ENCODE measurements at regions not wholly inside any gene's neighbourhood (a gene's known extent, or its start where the extent isn't known, plus 50 kb on each side); places are given as distances from the start of the nearest gene placed in this dataset.

DNA sequence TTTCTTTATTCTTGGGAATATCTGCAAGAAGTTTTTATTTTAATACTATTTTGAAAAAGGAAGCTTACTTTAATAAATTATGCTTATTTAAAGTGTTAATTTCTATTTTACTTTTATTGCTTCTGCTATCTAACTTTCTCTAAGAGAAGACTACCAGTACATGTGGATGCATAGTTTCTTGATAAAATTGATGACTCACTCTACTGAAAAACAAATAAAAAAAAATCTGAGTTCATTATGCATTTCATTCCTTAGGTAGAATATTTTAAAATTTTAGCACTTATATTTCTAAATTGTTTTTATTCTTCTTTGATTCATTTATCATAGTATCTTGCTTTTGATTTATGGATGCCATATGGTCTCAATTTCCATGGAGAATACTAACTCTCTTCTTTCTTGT lies 217.9 kb downstream of the TAF11L14 start:
- H3K27me3 ChIP-seq (ENCODE audit: control insufficient read depth, insufficient read depth, low read length) = no peaks in the 10 kb centered on the region
- no peak for DNase-seq (ENCODE audit: low read depth, low spot score)
- no TSS peak for BruUV-seq (replicated peaks)
- no peaks in the 10 kb centered on the region for H3K9me3 ChIP-seq (ENCODE audit: control insufficient read depth, insufficient read depth, low read depth, low read length)
- H3K4me3 ChIP-seq (ENCODE audit: low read depth in 2 of 2, low read length in 2 of 2) = no peak overlapping the region
- POLR2A ChIA-PET = no interaction called here
- CTCF ChIA-PET = no interaction called here
- H3K4me1 ChIP-seq (ENCODE audit: control insufficient read depth, insufficient read depth, low read length) = no peaks in the 10 kb centered on the region
- no peak overlapping the region for H3K27ac ChIP-seq (ENCODE audit: low read length)
- H3K36me3 ChIP-seq (ENCODE audit: control insufficient read depth, insufficient read depth, low read length) = no peaks in the 10 kb centered on the region
- TF ChIP-seq, protein P1, sequence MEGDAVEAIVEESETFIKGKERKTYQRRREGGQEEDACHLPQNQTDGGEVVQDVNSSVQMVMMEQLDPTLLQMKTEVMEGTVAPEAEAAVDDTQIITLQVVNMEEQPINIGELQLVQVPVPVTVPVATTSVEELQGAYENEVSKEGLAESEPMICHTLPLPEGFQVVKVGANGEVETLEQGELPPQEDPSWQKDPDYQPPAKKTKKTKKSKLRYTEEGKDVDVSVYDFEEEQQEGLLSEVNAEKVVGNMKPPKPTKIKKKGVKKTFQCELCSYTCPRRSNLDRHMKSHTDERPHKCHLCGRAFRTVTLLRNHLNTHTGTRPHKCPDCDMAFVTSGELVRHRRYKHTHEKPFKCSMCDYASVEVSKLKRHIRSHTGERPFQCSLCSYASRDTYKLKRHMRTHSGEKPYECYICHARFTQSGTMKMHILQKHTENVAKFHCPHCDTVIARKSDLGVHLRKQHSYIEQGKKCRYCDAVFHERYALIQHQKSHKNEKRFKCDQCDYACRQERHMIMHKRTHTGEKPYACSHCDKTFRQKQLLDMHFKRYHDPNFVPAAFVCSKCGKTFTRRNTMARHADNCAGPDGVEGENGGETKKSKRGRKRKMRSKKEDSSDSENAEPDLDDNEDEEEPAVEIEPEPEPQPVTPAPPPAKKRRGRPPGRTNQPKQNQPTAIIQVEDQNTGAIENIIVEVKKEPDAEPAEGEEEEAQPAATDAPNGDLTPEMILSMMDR (IDR thresholded peaks at IDR 0.05) = no peak
- TF ChIP-seq TCF7L2 (IDR thresholded peaks at IDR 0.05; ENCODE audit: low read depth, low read length) (no peak), POLR2AphosphoS5 (IDR thresholded peaks at IDR 0.05; ENCODE audit: low read depth, low read length) (no peak), SIN3A (IDR thresholded peaks at IDR 0.05; ENCODE audit: borderline replicate concordance, insufficient read depth, low read depth, low read length) (no peak)
- intact Hi-C loops (cut with micrococcal nuclease; ENCODE audit: unreplicated experiment) = no loop called here
- ATAC-seq = no peak
- in situ Hi-C loops (cut with HindIII; ENCODE audit: low pct_unique_long_range_greater_than_20kb, low sequenced_read_pairs) = no loop called here

- no peak overlapping the region for H3K27ac ChIP-seq (ENCODE audit: low read length)
- H3K4me3 ChIP-seq (ENCODE audit: low read depth in 2 of 2, low read length in 2 of 2) = no peak overlapping the region
- ChIA-PET CTCF (no interaction called here), POLR2A (no interaction called here)
- H3K27me3 ChIP-seq (ENCODE audit: control insufficient read depth, insufficient read depth, low read length) = no peaks in the 10 kb centered on the region
- no peak for ATAC-seq
- TF ChIP-seq, protein P1 (IDR thresholded peaks at IDR 0.05) = no peak
- TF ChIP-seq REST (IDR thresholded peaks at IDR 0.05; ENCODE audit: insufficient read depth in 1 of 2, low read depth in 2 of 2, low read length in 1 of 2) = no peak
- H3K4me1 ChIP-seq (ENCODE audit: control insufficient read depth, insufficient read depth, low read length) = no peaks in the 10 kb centered on the region
- no peaks in the 10 kb centered on the region for H3K9me3 ChIP-seq (ENCODE audit: control insufficient read depth, insufficient read depth, low read depth, low read length)
- DNase-seq (ENCODE audit: low read depth, low spot score) = no peak
- in situ Hi-C loops (cut with HindIII; ENCODE audit: low pct_unique_long_range_greater_than_20kb, low sequenced_read_pairs) = no loop called here
- intact Hi-C loops (cut with micrococcal nuclease; ENCODE audit: unreplicated experiment) = no loop called here
- BruUV-seq (replicated peaks) = no TSS peak
- H3K36me3 ChIP-seq (ENCODE audit: control insufficient read depth, insufficient read depth, low read length) = no peaks in the 10 kb centered on the region
These were observed 218.5 kb downstream of the TAF11L14 start for GRCh38 chr5:17852740-17853139.

DNA sequence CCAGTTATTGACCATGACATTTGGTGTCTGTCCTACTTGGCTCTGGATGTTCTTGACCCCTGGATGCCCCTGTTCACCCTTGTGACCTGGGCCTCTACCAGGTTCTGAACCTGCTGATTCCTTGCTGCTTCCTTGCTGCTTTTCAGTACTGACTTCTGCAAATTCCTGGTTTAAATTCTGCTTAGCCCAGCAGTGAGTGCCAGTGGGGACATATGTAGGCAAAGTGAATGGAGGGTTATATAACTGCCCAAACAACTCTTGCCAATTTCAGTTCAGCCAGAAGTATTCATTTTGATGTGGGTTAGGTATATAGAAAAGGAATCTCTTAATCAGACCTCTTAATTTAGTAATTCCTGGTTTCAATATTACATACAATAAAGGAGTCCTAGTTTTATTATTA lies 220.6 kb downstream of the TAF11L14 start:
- Histone ChIP-seq H3K27me3 (ENCODE audit: control insufficient read depth, insufficient read depth, low read length) (no peaks in the 10 kb centered on the region), H3K9me3 (ENCODE audit: control insufficient read depth, insufficient read depth, low read depth, low read length) (no peaks in the 10 kb centered on the region), H3K4me3 (ENCODE audit: low read depth in 2 of 2, low read length in 2 of 2) (no peak overlapping the region), H3K36me3 (ENCODE audit: control insufficient read depth, insufficient read depth, low read length) (no peaks in the 10 kb centered on the region), H3K27ac (ENCODE audit: low read length) (no peak overlapping the region), H3K4me1 (ENCODE audit: control insufficient read depth, insufficient read depth, low read length) (no peaks in the 10 kb centered on the region)
- POLR2A ChIA-PET = no interaction called here
- CTCF ChIA-PET = no interaction called here
- DNase-seq (ENCODE audit: low read depth, low spot score) (no peak), ATAC-seq (no peak)
- no peak for TF ChIP-seq TCF7L2 (IDR thresholded peaks at IDR 0.05; ENCODE audit: low read depth, low read length)
- TF ChIP-seq REST (IDR thresholded peaks at IDR 0.05; ENCODE audit: insufficient read depth in 1 of 2, low read depth in 2 of 2, low read length in 1 of 2) = no peak
- TF ChIP-seq POLR2AphosphoS5 (IDR thresholded peaks at IDR 0.05; ENCODE audit: low read depth, low read length) = no peak
- no TSS peak for BruUV-seq (replicated peaks)
- intact Hi-C loops (cut with micrococcal nuclease; ENCODE audit: unreplicated experiment) (no loop called here), in situ Hi-C loops (cut with HindIII; ENCODE audit: low pct_unique_long_range_greater_than_20kb, low sequenced_read_pairs) (no loop called here)
